GM12878 (cell line): ENCODE measurements at regions not wholly inside any gene's neighbourhood (a gene's known extent, or its start where the extent isn't known, plus 50 kb on each side); places are given as distances from the start of the nearest gene placed in this dataset.

Source experiments
- CTCF ChIP-seq, 3 experiments: IDR thresholded peaks in 2 of 3; conservative IDR thresholded peaks in 1 of 3; 2 replicates each; pipeline ENCODE4 v1.5.1; 2011; ENCODE audit warnings: low read depth in 3 of 3, low read length in 3 of 3, mild to moderate bottlenecking in 3 of 3, control low read depth in 2 of 3, moderate library complexity in 2 of 3, inconsistent platforms in 1 of 3, mixed read lengths in 1 of 3; ENCODE audit not compliant: control insufficient read depth in 2 of 3, insufficient read depth in 1 of 3; ENCODE audit errors: extremely low read depth in 1 of 3
- ETV6 ChIP-seq, 2 experiments: fragments of 450-650 bp in 1 of 2; IDR thresholded peaks in 1 of 2; conservative IDR thresholded peaks in 1 of 2; 2 replicates each; pipeline ENCODE4 v1.6.1; 2014; ENCODE audit warnings: antibody characterized with exemption in 1 of 2, borderline replicate concordance in 1 of 2, low read depth in 1 of 2, mild to moderate bottlenecking in 1 of 2, moderate library complexity in 1 of 2
- NFIC ChIP-seq: IDR thresholded peaks from 2 replicates; pipeline ENCODE4 v1.6.1; 2012; ENCODE audit warnings: low read depth, mild to moderate bottlenecking, inconsistent platforms, low read length, moderate library complexity
- NR2C1 ChIP-seq: fragments of 450-650 bp; IDR thresholded peaks from 2 replicates; pipeline ENCODE4 v1.6.1; 2017; ENCODE audit warnings: antibody characterized with exemption, mild to moderate bottlenecking, moderate library complexity
- NR2C2 ChIP-seq: IDR thresholded peaks from 2 replicates; pipeline ENCODE4 v1.6.1; 2011; ENCODE audit warnings: borderline replicate concordance, low read depth; ENCODE audit not compliant: control insufficient read depth, insufficient read length
- RAD21 ChIP-seq: IDR thresholded peaks from 2 replicates; pipeline ENCODE4 v1.6.1; 2011; ENCODE audit warnings: mild to moderate bottlenecking, low read depth, low read length, moderate library complexity; ENCODE audit not compliant: insufficient read depth
- TARDBP ChIP-seq: IDR thresholded peaks from 2 replicates; pipeline ENCODE4 v1.6.1; 2016; ENCODE audit warnings: borderline replicate concordance
- ZBTB4 ChIP-seq: fragments of 450-650 bp; formaldehyde crosslinking; IDR thresholded peaks from 2 replicates; pipeline ENCODE4 v1.4.0; 2022; ENCODE audit warnings: mild to moderate bottlenecking, moderate library complexity

- no peak for TF ChIP-seq ZBTB4 (CRISPR knock-in tag)
- TF ChIP-seq NR2C2 = no peak
- no peak for TF ChIP-seq TARDBP
- TF ChIP-seq ETV6 (conservative IDR thresholded peaks at IDR 0.05 in 1 of 2, IDR thresholded peaks at IDR 0.05 in 1 of 2; ENCODE audit: borderline replicate concordance in 1 of 2, low read depth in 1 of 2) = no peak
- TF ChIP-seq CTCF (IDR thresholded peaks at IDR 0.05 in 2 of 3, conservative IDR thresholded peaks at IDR 0.05 in 1 of 3; ENCODE audit: control insufficient read depth in 2 of 3, extremely low read depth in 1 of 3, insufficient read depth in 1 of 3, low read depth in 3 of 3, low read length in 3 of 3) = no peak
- no peak for TF ChIP-seq NFIC
- no peak for TF ChIP-seq NR2C1
- no peak for TF ChIP-seq RAD21
These were observed 989.5 kb downstream of the MRPL39 start for GRCh38 chr21:24617819-24618218.
